K562 (cell line): ENCODE measurements at regions not wholly inside any gene's neighbourhood (a gene's known extent, or its start where the extent isn't known, plus 50 kb on each side); places are given as distances from the start of the nearest gene placed in this dataset.

Experiments
- ATAC-seq: fragments of 200-7000 bp; cut with Tn5 transposase; 3 replicates; pipeline ENCODE4 v1.9.1; 2020; ENCODE audit warnings: moderate library complexity
- BruUV-seq: library from RNA; stranded (reverse); fragments of 400-500 nt; replicated peaks from 2 replicates; lab custom pipeline; 2021; lab: Mats Ljungman, UMichigan
- CTCF ChIA-PET: fragments of 300-600 bp; formaldehyde crosslinking; extraction: SDS; loops from one replicate; lab custom pipeline; 2021; ENCODE audit warnings: low intra/inter-chr PET ratio; lab: Yijun Ruan, JAX
- POLR2A ChIA-PET: fragments of 300-600, 350-650 bp; sonication (Branson Sonifier 250); formaldehyde crosslinking; extraction: SDS; loops from one replicate; lab custom pipeline; 2021; ENCODE audit warnings: antibody characterized with exemption, inconsistent platforms; lab: Yijun Ruan, JAX
- DNase-seq, 4 experiments: peaks; one replicate each; pipeline versions ENCODE4 v3.0.0 to v3.0.0-alpha.2; 2011 to 2018; ENCODE audit warnings: low spot score in 3 of 4, mixed read lengths in 3 of 4; ENCODE audit errors: extremely low read depth in 1 of 4
- FAIRE-seq: peaks from 2 replicates; lab custom pipeline; 2011; peaks lifted over from hg19 to GRCh38; lab: Jason Lieb, UNC
- H2AFZ ChIP-seq: 2 replicates; pipeline ENCODE4 v1.6.0; 2011; ENCODE audit warnings: low read depth, low read length, control low read depth, inconsistent platforms
- H3K27ac ChIP-seq: fragments of 200-600 bp; 3 replicates; pipeline ENCODE4 v1.8.0; 2011; ENCODE audit warnings: low read depth, mild to moderate bottlenecking, control low read depth, inconsistent platforms, low read length, moderate library complexity, mixed read lengths; ENCODE audit errors: extremely low read depth
- H3K27me3 ChIP-seq, 2 experiments: fragments of 300-600 bp in 1 of 2; 2 replicates in 1 of 2; 3 replicates in 1 of 2; pipeline versions ENCODE4 v1.6.0 to v1.8.0; 2011; ENCODE audit warnings: inconsistent platforms in 2 of 2, low read length in 2 of 2, mild to moderate bottlenecking in 1 of 2, mixed read lengths in 1 of 2, moderate library complexity in 1 of 2; ENCODE audit not compliant: control insufficient read depth in 2 of 2, insufficient read depth in 2 of 2
- H3K36me3 ChIP-seq: fragments of 300-600 bp; 3 replicates; pipeline ENCODE4 v1.8.0; 2011; ENCODE audit warnings: mild to moderate bottlenecking, low read length, inconsistent platforms; ENCODE audit not compliant: control insufficient read depth, insufficient read depth
- H3K4me1 ChIP-seq, 2 experiments: fragments of 200-600 bp in 1 of 2; replicated peaks in 1 of 2; 2 replicates in 1 of 2; 3 replicates in 1 of 2; pipeline versions ENCODE4 v1.5.1 to v1.8.0; 2011; ENCODE audit warnings: inconsistent platforms in 2 of 2, low read length in 2 of 2, mild to moderate bottlenecking in 1 of 2, mixed read lengths in 1 of 2, moderate library complexity in 1 of 2; ENCODE audit not compliant: control insufficient read depth in 2 of 2, insufficient read depth in 2 of 2
- H3K4me2 ChIP-seq: 2 replicates; pipeline ENCODE4 v1.6.1; 2011; ENCODE audit warnings: low read length, control low read depth, inconsistent platforms, mixed read lengths; ENCODE audit not compliant: insufficient read depth
- H3K4me3 ChIP-seq: fragments of 200-600 bp; sonication (generic), shearing (Covaris generic); 2 replicates; pipeline ENCODE4 v1.5.1; 2016; ENCODE audit warnings: control low read depth, inconsistent platforms
- H3K79me2 ChIP-seq: fragments of 200-600 bp; 3 replicates; pipeline ENCODE4 v1.8.0; 2011; ENCODE audit warnings: low read length, inconsistent platforms; ENCODE audit not compliant: control insufficient read depth, insufficient read depth
- H3K9ac ChIP-seq, 2 experiments: 2 replicates each; pipeline versions ENCODE4 v1.6.0 to v1.6.1; 2011; ENCODE audit warnings: low read depth in 2 of 2, low read length in 2 of 2, control low read depth in 1 of 2, inconsistent platforms in 1 of 2, mild to moderate bottlenecking in 1 of 2, mixed read lengths in 1 of 2; ENCODE audit not compliant: insufficient read depth in 1 of 2
- H3K9me1 ChIP-seq: one replicate; pipeline ENCODE4 v1.6.0; 2011; ENCODE audit warnings: inconsistent platforms, mild to moderate bottlenecking, low read length, moderate library complexity; ENCODE audit not compliant: control insufficient read depth, insufficient read depth
- H3K9me3 ChIP-seq: replicated peaks from 2 replicates; pipeline ENCODE4 v1.5.1; 2011; ENCODE audit warnings: low read depth, low read length, inconsistent platforms; ENCODE audit not compliant: control insufficient read depth, insufficient read depth
- H4K20me1 ChIP-seq: replicated peaks from 2 replicates; pipeline ENCODE4 v1.6.1; 2011; ENCODE audit warnings: low read length, inconsistent platforms, mixed read lengths; ENCODE audit not compliant: control insufficient read depth, insufficient read depth
- HIVEP1 ChIP-seq: fragments of 250-450 bp; sonication (Bioruptor Pico); IDR thresholded peaks from 2 replicates; pipeline ENCODE4 v1.4.0; 2020; ENCODE audit warnings: mild to moderate bottlenecking
- NR0B1 ChIP-seq: fragments of 450-650 bp; IDR thresholded peaks from one replicate; pipeline ENCODE4 v1.6.1; 2018; ENCODE audit warnings: mild to moderate bottlenecking, moderate library complexity; ENCODE audit not compliant: partially characterized antibody
- POLR3G ChIP-seq: IDR thresholded peaks from 2 replicates; pipeline ENCODE4 v1.6.1; 2011; ENCODE audit not compliant: insufficient read length, insufficient replicate concordance; ENCODE audit errors: extremely low read depth
- RNF2 ChIP-seq: sonication (generic); IDR thresholded peaks from 2 replicates; pipeline ENCODE4 v1.6.1; 2016
- SAP30 ChIP-seq: fragments of 200-600 bp; sonication (generic); IDR thresholded peaks from 2 replicates; pipeline ENCODE4 v1.6.1; 2012; ENCODE audit warnings: borderline replicate concordance, low read depth, mild to moderate bottlenecking, moderate library complexity, low read length, control low read depth, inconsistent platforms; ENCODE audit not compliant: insufficient read depth, poor library complexity, severe bottlenecking
- SRSF7 ChIP-seq: fragments of 200-400 bp; formaldehyde crosslinking; optimal IDR thresholded peaks from 2 replicates; pipeline ENCODE3; 2017; ENCODE audit warnings: mild to moderate bottlenecking, low read depth, low read length
- THAP12 ChIP-seq: fragments of 250-450 bp; sonication (Bioruptor Pico); IDR thresholded peaks from 2 replicates; pipeline ENCODE4 v1.9.0; 2021; ENCODE audit warnings: mild to moderate bottlenecking, inconsistent platforms
- TOE1 ChIP-seq, 2 experiments: fragments of 450-650 bp in 1 of 2; sonication (generic) in 1 of 2; formaldehyde crosslinking in 1 of 2; IDR thresholded peaks; 2 replicates each; pipeline versions ENCODE4 v1.7.1 to v1.8.0; 2016 to 2022; ENCODE audit warnings: borderline replicate concordance in 2 of 2, mild to moderate bottlenecking in 2 of 2, antibody characterized with exemption in 1 of 2, inconsistent platforms in 1 of 2, low read depth in 1 of 2, missing genetic modification reagents in 1 of 2, moderate library complexity in 1 of 2
- ZBTB26 ChIP-seq: fragments of 450-650 bp; formaldehyde crosslinking; IDR thresholded peaks from 2 replicates; pipeline ENCODE4 v1.4.0; 2022; ENCODE audit warnings: missing genetic modification characterization
- ZNF77 ChIP-seq: fragments of 250-450 bp; sonication (Bioruptor Pico); IDR thresholded peaks from 2 replicates; pipeline ENCODE4 v1.5.0; 2020
- WGBS: fragments of 100-300 bp; shearing (Covaris generic); methylation state at CpG from one replicate; pipeline ENCODE4 v1.1.6; 2016; ENCODE audit warnings: low coverage, mixed read lengths; ENCODE audit not compliant: insufficient coverage; ENCODE audit errors: missing lambda C conversion rate; 5-methylcytosine and 5-hydroxymethylcytosine counted together
- in situ Hi-C: fragments of 300-500 bp; cut with MboI; formaldehyde crosslinking; loops from 4 replicates; pipeline ENCODE4 v1.15.0; 2018; ENCODE audit warnings: inconsistent platforms, mixed read lengths
- intact Hi-C: fragments of 100-400 bp; cut with micrococcal nuclease; formaldehyde crosslinking; loops from 2 replicates; pipeline ENCODE4 v1.14.2; 2022

GRCh38 chr13:76775088-76775740, 111.0 kb downstream of the KCTD12 start:
- H3K9me3 ChIP-seq = no peaks in the 10 kb centered on the region
- H3K4me3 ChIP-seq = no peak overlapping the region
- no peaks in the 10 kb centered on the region for H4K20me1 ChIP-seq
- ChIA-PET POLR2A (no interaction called here), CTCF (no interaction called here)
- H3K79me2 ChIP-seq = no peaks in the 10 kb centered on the region
- no peaks in the 10 kb centered on the region for H3K36me3 ChIP-seq
- no peak overlapping the region for H2AFZ ChIP-seq
- BruUV-seq = no TSS peak
- ATAC-seq (no peak), DNase-seq (no peak), FAIRE-seq (no peak)
- TF ChIP-seq ZNF77 (CRISPR knock-in tag) = no peak
- no peak for TF ChIP-seq SAP30
- no peak for TF ChIP-seq ZBTB26 (CRISPR knock-in tag)
- TF ChIP-seq HIVEP1 = no peak
- no peak for TF ChIP-seq SRSF7
- no peak for TF ChIP-seq TOE1 (IDR thresholded peaks at IDR 0.05; ENCODE audit: borderline replicate concordance)
- no peak for TF ChIP-seq TOE1 (CRISPR knock-in tag; IDR thresholded peaks at IDR 0.05; ENCODE audit: borderline replicate concordance, low read depth)
- no peak for TF ChIP-seq POLR3G
- TF ChIP-seq NR0B1 = no peak
- TF ChIP-seq THAP12 (CRISPR knock-in tag) = no peak
- no peak for TF ChIP-seq RNF2
- in situ Hi-C loops = no loop called here
- H3K4me1 ChIP-seq = no peaks in the 10 kb centered on the region
- H3K27me3 ChIP-seq = no peaks in the 10 kb centered on the region
- WGBS = 0% methylated on average over 3 of the region's 3 CpGs
- H3K9me1 ChIP-seq = no peaks in the 10 kb centered on the region
- intact Hi-C loops = no loop called here
- H3K27ac ChIP-seq = no peak overlapping the region
- H3K4me2 ChIP-seq = no peak overlapping the region
- no peak overlapping the region for H3K9ac ChIP-seq
